ENCODE measurements at regions not wholly inside any gene's neighbourhood (a gene's known extent, or its start where the extent isn't known, plus 50 kb on each side); places are given as distances from the start of the nearest gene placed in this dataset.

DNA sequence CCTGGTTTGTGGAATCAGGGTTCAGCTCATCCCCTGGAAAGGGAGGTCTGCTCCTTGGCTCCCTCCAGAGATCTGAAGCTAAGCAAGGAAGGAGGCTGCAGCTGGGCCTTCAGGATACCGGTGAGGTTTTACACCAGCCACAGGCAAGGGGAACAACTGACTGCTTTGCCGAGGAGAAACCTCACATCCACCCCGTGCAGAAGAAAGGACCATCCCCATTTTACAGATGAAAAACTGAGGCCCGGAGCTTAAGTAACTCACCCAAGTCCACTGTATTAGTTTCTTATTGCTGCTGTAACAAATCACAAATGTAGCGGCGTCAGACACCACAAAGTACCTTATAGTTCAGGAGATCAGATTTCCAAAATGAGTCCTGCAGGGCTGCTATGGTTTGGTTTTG, 173.7 kb downstream of the MN1 start:
- no peak for TF ChIP-seq CTCF (IDR thresholded peaks at IDR 0.05; ENCODE audit: low read depth, low read length)
- no peak for DNase-seq
- Histone ChIP-seq H3K36me3 (no peaks in the 10 kb centered on the region), H3K9me3 (ENCODE audit: severe bottlenecking) (no peaks in the 10 kb centered on the region), H3K27me3 (ENCODE audit: insufficient read depth, low read depth, severe bottlenecking) (no peaks in the 10 kb centered on the region), H3K4me3 (ENCODE audit: low read depth, low read length) (no peak overlapping the region), H3K27ac (no peak overlapping the region)

- no peak for DNase-seq
- no peak overlapping the region for H3K27ac ChIP-seq
- no peaks in the 10 kb centered on the region for H3K36me3 ChIP-seq
- H3K9me3 ChIP-seq (ENCODE audit: severe bottlenecking) = no peaks in the 10 kb centered on the region
- TF ChIP-seq CTCF (IDR thresholded peaks at IDR 0.05; ENCODE audit: low read depth, low read length) = no peak
- no peaks in the 10 kb centered on the region for H3K27me3 ChIP-seq (ENCODE audit: insufficient read depth, low read depth, severe bottlenecking)
- H3K4me3 ChIP-seq (ENCODE audit: low read depth, low read length) = no peak overlapping the region
Observed at GRCh38 chr22:27628341-27628740, 173.2 kb downstream of the MN1 start.

GRCh38 chr22:27628891-27629631, 172.5 kb downstream of the MN1 start:
- Histone ChIP-seq H3K4me3 (ENCODE audit: low read depth, low read length) (no peak overlapping the region), H3K27ac (no peak overlapping the region), H3K27me3 (ENCODE audit: insufficient read depth, low read depth, severe bottlenecking) (no peaks in the 10 kb centered on the region), H3K36me3 (no peaks in the 10 kb centered on the region), H3K9me3 (ENCODE audit: severe bottlenecking) (no peaks in the 10 kb centered on the region)
- DNase-seq = no peak
- TF ChIP-seq CTCF (IDR thresholded peaks at IDR 0.05; ENCODE audit: low read depth, low read length) = no peak

GRCh38 chr22:27629908-27630673, 171.5 kb downstream of the MN1 start:
- DNase-seq = no peak
- no peaks in the 10 kb centered on the region for H3K36me3 ChIP-seq
- no peak overlapping the region for H3K4me3 ChIP-seq (ENCODE audit: low read depth, low read length)

DNA sequence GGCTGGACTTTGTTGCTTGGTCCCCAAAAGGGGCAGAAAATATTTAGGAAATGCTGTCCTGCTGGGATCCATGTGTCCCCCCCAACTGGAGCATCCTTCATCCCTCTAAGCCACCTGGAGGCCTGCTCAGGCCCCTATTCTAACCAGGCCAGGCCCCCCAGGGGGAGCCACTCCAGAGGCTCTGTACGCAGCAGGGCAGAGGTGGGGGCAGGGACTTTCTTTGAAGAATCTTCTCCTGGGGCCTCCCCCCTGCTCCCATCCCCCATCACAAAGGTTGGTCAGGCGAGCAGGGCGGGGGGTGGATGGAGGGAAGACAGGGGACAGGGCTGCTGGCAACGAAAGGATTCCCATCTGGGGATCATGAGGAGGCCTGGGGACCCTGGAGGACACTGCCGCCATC, 170.8 kb downstream of the MN1 start:
- Histone ChIP-seq H3K4me3 (ENCODE audit: low read depth, low read length) (no peak overlapping the region), H3K27ac (no peak overlapping the region), H3K27me3 (ENCODE audit: insufficient read depth, low read depth, severe bottlenecking) (no peaks in the 10 kb centered on the region), H3K36me3 (no peaks in the 10 kb centered on the region), H3K9me3 (ENCODE audit: severe bottlenecking) (no peaks in the 10 kb centered on the region)
- no peak for DNase-seq
- TF ChIP-seq CTCF (IDR thresholded peaks at IDR 0.05; ENCODE audit: low read depth, low read length) = no peak

More at GRCh38 chr22:27629908-27630673, 171.5 kb downstream of the MN1 start:
- H3K27ac ChIP-seq = no peak overlapping the region
- H3K27me3 ChIP-seq (ENCODE audit: insufficient read depth, low read depth, severe bottlenecking) = no peaks in the 10 kb centered on the region
- no peak for TF ChIP-seq CTCF (IDR thresholded peaks at IDR 0.05; ENCODE audit: low read depth, low read length)
- no peaks in the 10 kb centered on the region for H3K9me3 ChIP-seq (ENCODE audit: severe bottlenecking)
